ENCODE measurements at regions not wholly inside any gene's neighbourhood (a gene's known extent, or its start where the extent isn't known, plus 50 kb on each side); places are given as distances from the start of the nearest gene placed in this dataset.

DNA sequence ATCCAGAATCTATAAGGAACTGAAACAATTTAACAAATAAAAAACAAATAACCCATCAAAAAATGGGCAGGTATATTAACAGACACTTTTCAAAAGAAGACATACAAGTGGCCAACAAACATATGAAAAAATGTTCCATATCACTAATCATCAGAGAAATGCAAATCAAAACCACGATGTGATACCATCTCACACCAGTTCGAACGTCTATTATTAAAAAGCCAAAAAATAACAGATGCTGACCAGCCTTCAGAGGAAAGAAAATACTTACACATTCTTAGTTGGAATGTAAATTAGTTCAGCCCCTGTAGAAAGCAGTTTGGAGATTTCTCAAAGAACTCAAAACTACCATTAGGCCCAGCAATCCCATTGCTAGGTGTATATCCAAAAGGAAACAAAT lies 687.9 kb upstream of the AADAT start:
- DNase-seq (ENCODE audit: low spot score), result no peak
- TF ChIP-seq, protein P1, sequence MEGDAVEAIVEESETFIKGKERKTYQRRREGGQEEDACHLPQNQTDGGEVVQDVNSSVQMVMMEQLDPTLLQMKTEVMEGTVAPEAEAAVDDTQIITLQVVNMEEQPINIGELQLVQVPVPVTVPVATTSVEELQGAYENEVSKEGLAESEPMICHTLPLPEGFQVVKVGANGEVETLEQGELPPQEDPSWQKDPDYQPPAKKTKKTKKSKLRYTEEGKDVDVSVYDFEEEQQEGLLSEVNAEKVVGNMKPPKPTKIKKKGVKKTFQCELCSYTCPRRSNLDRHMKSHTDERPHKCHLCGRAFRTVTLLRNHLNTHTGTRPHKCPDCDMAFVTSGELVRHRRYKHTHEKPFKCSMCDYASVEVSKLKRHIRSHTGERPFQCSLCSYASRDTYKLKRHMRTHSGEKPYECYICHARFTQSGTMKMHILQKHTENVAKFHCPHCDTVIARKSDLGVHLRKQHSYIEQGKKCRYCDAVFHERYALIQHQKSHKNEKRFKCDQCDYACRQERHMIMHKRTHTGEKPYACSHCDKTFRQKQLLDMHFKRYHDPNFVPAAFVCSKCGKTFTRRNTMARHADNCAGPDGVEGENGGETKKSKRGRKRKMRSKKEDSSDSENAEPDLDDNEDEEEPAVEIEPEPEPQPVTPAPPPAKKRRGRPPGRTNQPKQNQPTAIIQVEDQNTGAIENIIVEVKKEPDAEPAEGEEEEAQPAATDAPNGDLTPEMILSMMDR (IDR thresholded peaks at IDR 0.05; ENCODE audit: extremely low read depth, insufficient read depth, missing control alignments), result no peak
- in situ Hi-C loops (cut with MboI; ENCODE audit: low pct_unique_long_range_greater_than_20kb, low sequenced_read_pairs, unreplicated experiment), result no loop called here

DNA sequence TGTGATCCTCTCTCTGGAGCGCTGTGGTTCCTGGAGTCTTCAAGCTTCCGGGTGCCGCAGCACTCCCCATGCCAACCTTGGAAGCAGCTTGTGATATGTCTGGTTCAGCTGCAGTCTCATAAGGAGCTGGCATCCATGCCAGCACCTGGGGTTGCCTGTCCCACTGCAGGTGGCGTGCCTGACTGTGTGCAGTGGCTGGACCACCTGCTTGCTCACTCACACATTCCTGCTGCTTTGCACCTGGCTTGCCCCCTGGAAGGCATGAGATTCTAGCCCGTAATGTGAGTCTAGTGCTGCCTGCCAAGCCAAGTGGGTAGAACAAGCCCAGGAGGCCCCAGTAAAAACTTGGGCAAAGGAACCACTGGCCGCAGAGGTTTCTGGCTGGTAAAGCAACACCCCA lies 687.2 kb upstream of the AADAT start:
- in situ Hi-C loops (cut with MboI; ENCODE audit: low pct_unique_long_range_greater_than_20kb, low sequenced_read_pairs, unreplicated experiment), result no loop called here
- DNase-seq (ENCODE audit: low spot score), result no peak

GRCh38 chr4:170775851-170776250 lies 686.1 kb upstream of the AADAT start:
- TF ChIP-seq, protein P1 (IDR thresholded peaks at IDR 0.05; ENCODE audit: extremely low read depth, insufficient read depth, missing control alignments), result no peak
- no peak for DNase-seq (ENCODE audit: low spot score)
- in situ Hi-C loops (cut with MboI; ENCODE audit: low pct_unique_long_range_greater_than_20kb, low sequenced_read_pairs, unreplicated experiment), result no loop called here

More for the DNA sequence above, 687.2 kb upstream of the AADAT start:
- TF ChIP-seq, protein P1 (IDR thresholded peaks at IDR 0.05; ENCODE audit: extremely low read depth, insufficient read depth, missing control alignments), result no peak

GRCh38 chr4:170773709-170774273 lies 684.0 kb upstream of the AADAT start:
- DNase-seq (ENCODE audit: low spot score), result no peak
- TF ChIP-seq, protein P1 (IDR thresholded peaks at IDR 0.05; ENCODE audit: extremely low read depth, insufficient read depth, missing control alignments), result no peak
- in situ Hi-C loops (cut with MboI; ENCODE audit: low pct_unique_long_range_greater_than_20kb, low sequenced_read_pairs, unreplicated experiment), result no loop called here

- in situ Hi-C loops (cut with MboI; ENCODE audit: low pct_unique_long_range_greater_than_20kb, low sequenced_read_pairs, unreplicated experiment), result no loop called here
- DNase-seq (ENCODE audit: low spot score), result no peak
- TF ChIP-seq, protein P1 (IDR thresholded peaks at IDR 0.05; ENCODE audit: extremely low read depth, insufficient read depth, missing control alignments), result no peak
Measured at GRCh38 chr4:170772429-170772828, 682.7 kb upstream of the AADAT start.

DNA sequence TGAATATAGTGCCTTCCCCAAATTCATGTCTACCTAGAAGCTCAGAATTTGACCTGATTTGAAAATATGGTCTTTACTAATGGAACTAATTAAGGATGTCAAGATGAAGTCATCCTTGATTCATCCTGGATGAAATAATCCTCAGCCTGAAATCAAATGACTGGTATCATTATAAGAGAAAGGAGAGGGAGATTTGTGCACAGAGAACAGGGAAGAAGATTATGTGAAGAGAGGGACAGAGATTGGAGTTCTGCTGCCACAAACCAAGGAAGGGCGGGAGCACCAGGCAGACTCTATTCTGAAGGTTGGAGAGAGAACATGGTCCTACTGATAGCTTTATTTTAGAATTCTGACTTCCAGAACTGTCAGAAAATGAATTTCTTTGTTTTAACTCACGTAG lies 680.9 kb upstream of the AADAT start:
- DNase-seq (ENCODE audit: low spot score), result no peak
- TF ChIP-seq, protein P1 (IDR thresholded peaks at IDR 0.05; ENCODE audit: extremely low read depth, insufficient read depth, missing control alignments), result no peak
- in situ Hi-C loops (cut with MboI; ENCODE audit: low pct_unique_long_range_greater_than_20kb, low sequenced_read_pairs, unreplicated experiment), result no loop called here

DNA sequence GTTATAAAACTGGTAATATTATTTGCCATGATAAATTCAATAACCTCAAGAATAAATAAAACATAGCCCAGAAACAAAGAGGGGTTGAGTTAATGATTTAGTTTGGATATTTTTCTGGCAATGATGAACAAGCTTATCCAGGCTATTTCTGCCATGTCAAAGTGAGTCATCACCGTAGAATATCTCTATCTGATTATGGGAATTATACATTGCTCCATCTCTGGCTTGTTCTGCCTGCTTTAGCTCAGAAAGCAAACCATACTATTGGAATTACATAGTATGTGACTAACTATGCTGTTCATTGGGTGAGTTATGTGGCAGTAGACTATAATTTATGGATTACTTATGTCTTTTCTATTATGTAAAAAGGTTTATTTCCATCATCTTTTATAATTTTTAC lies 680.1 kb upstream of the AADAT start:
- TF ChIP-seq, protein P1 (IDR thresholded peaks at IDR 0.05; ENCODE audit: extremely low read depth, insufficient read depth, missing control alignments), result no peak
- DNase-seq (ENCODE audit: low spot score), result no peak
- in situ Hi-C loops (cut with MboI; ENCODE audit: low pct_unique_long_range_greater_than_20kb, low sequenced_read_pairs, unreplicated experiment), result no loop called here

Measured in GM13977 (cell line).